Spinal cord (tissue), 9 donors: ENCODE measurements at regions not wholly inside any gene's neighbourhood (a gene's known extent, or its start where the extent isn't known, plus 50 kb on each side); places are given as distances from the start of the nearest gene placed in this dataset.
A peak's percentile ranks its signal among the peaks of the same experiment; 100 is the strongest.

Source experiments
- DNase-seq, 6 donors: peaks; one replicate each; pipeline versions ENCODE4 v3.0.0 to v3.0.0-alpha.2; 2013 to 2015; ENCODE audit warnings: low spot score in 6 of 6, low read depth in 4 of 6
- H3K27ac ChIP-seq: one replicate; pipeline ENCODE4 v1.5.1; 2013; ENCODE audit warnings: low read depth, low read length, control low read depth
- H3K27me3 ChIP-seq: one replicate; pipeline ENCODE4 v1.6.1; 2013; ENCODE audit warnings: low read length; ENCODE audit not compliant: control insufficient read depth, insufficient read depth
- H3K36me3 ChIP-seq: one replicate; pipeline ENCODE4 v1.6.1; 2013; ENCODE audit warnings: low read length; ENCODE audit not compliant: control insufficient read depth, insufficient read depth
- H3K4me1 ChIP-seq: one replicate; pipeline ENCODE4 v1.6.1; 2013; ENCODE audit warnings: low read length; ENCODE audit not compliant: control insufficient read depth, insufficient read depth
- H3K4me3 ChIP-seq: one replicate; pipeline ENCODE4 v1.5.1; 2013; ENCODE audit warnings: low read depth, low read length, control low read depth
- H3K9me3 ChIP-seq: one replicate; pipeline ENCODE4 v1.6.1; 2013; ENCODE audit warnings: low read length; ENCODE audit not compliant: control insufficient read depth, insufficient read depth
- WGBS: methylation state at CpG from one replicate; pipeline ENCODE4 v1.1.5; 2013; ENCODE audit warnings: missing lambda C conversion rate; ENCODE audit not compliant: insufficient coverage; 5-methylcytosine and 5-hydroxymethylcytosine counted together
- donor health status: healthy.

GRCh38 chr2:181366675-181367175 is 90.5 kb upstream of the ITGA4 start:
- Histone ChIP-seq H3K36me3 (no peaks in the 10 kb centered on the region), H3K27me3 (no peaks in the 10 kb centered on the region), H3K9me3 (no peaks in the 10 kb centered on the region), H3K27ac (no peak overlapping the region), H3K4me3 (no peak overlapping the region), H3K4me1 (no peaks in the 10 kb centered on the region)
- DNase-seq, result no peak
- WGBS, result 100% methylated on average over 1 of the region's 4 CpGs

DNA sequence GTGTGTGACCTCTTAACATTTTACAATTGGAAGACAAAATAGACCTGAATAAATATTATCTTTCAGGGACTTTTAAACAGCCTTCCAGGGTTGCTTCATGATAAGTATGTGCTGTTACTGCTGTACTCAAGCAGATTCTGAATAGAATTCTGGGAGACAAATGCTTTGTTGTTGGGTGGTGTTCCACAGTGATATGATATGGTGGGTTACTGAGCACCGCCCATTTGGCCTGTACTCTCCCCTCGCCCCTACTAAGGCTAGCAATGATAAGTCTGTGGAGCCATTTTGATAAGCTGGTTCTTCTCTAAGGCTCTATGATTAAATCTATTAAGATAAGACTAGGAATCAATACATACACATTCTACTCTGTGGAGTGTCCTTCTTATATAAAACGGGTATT is 89.8 kb upstream of the ITGA4 start:
- H3K27me3 ChIP-seq, result no peaks in the 10 kb centered on the region
- WGBS, result no CpG with 5 or more reads among the region's 3 CpGs
- H3K27ac ChIP-seq, result no peak overlapping the region
- H3K4me3 ChIP-seq, result no peak overlapping the region
- no peaks in the 10 kb centered on the region for H3K4me1 ChIP-seq
- no peak for DNase-seq
- no peaks in the 10 kb centered on the region for H3K9me3 ChIP-seq
- no peaks in the 10 kb centered on the region for H3K36me3 ChIP-seq

DNA sequence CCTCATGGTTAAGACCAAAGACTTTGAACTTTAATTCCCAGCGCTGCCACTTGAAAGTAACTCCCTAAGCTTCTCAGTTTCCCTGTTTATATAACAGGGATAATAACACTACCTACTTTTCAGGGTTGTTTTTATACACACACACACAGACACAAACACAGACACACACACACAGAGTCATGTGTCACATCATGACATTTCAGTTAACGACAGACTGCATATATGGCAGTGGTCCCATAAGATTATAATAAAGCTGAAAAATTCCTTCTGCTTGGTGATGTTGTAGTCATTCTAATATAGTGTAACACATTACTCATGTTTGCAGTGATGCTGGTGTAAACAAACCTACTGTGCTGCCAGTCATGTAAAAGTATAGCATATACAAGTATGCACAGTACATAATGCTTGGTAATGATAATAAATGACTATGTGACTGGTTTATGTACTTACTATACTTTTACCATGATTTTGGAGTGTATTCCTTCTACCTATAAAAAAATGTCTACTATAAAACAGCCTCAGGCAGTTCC is 89.2 kb upstream of the ITGA4 start:
- no peak overlapping the region for H3K27ac ChIP-seq
- H3K4me1 ChIP-seq, result no peaks in the 10 kb centered on the region
- WGBS, result 100% methylated on average over 1 of the region's 2 CpGs
- no peaks in the 10 kb centered on the region for H3K36me3 ChIP-seq
- peak in 1 of 6 donors; percentile 45 for DNase-seq
- no peak overlapping the region for H3K4me3 ChIP-seq
- no peaks in the 10 kb centered on the region for H3K9me3 ChIP-seq
- no peaks in the 10 kb centered on the region for H3K27me3 ChIP-seq

- WGBS, result no CpG with 5 or more reads among the region's 3 CpGs
- no peaks in the 10 kb centered on the region for H3K9me3 ChIP-seq
- no peaks in the 10 kb centered on the region for H3K36me3 ChIP-seq
- no peaks in the 10 kb centered on the region for H3K4me1 ChIP-seq
- no peaks in the 10 kb centered on the region for H3K27me3 ChIP-seq
- H3K27ac ChIP-seq, result no peak overlapping the region
- no peak for DNase-seq
- H3K4me3 ChIP-seq, result no peak overlapping the region
Measured at GRCh38 chr2:181370126-181370525, 87.1 kb upstream of the ITGA4 start.

GRCh38 chr2:181371195-181371594 is 86.0 kb upstream of the ITGA4 start:
- DNase-seq, result no peak
- 40% methylated on average over 1 of the region's 2 CpGs for WGBS
- Histone ChIP-seq H3K4me1 (no peaks in the 10 kb centered on the region), H3K27ac (no peak overlapping the region), H3K36me3 (no peaks in the 10 kb centered on the region), H3K27me3 (no peaks in the 10 kb centered on the region), H3K9me3 (no peaks in the 10 kb centered on the region), H3K4me3 (no peak overlapping the region)

GRCh38 chr2:181371782-181372645 is 85.2 kb upstream of the ITGA4 start:
- Histone ChIP-seq H3K36me3 (no peaks in the 10 kb centered on the region), H3K4me1 (peaks cover 3% of the 10 kb centered on the region), H3K4me3 (no peak overlapping the region), H3K27me3 (no peaks in the 10 kb centered on the region), H3K27ac (no peak overlapping the region), H3K9me3 (no peaks in the 10 kb centered on the region)
- 60% methylated on average over 1 of the region's 2 CpGs for WGBS
- DNase-seq, result peak in 2 of 6 donors; percentile 30 to 51

- Histone ChIP-seq H3K36me3 (no peaks in the 10 kb centered on the region), H3K9me3 (no peaks in the 10 kb centered on the region), H3K4me3 (no peak overlapping the region), H3K4me1 (peaks cover 3% of the 10 kb centered on the region), H3K27ac (no peak overlapping the region), H3K27me3 (no peaks in the 10 kb centered on the region)
- DNase-seq, result no peak
- WGBS, result 70% methylated on average over 3 of the region's 3 CpGs
Measured at GRCh38 chr2:181372646-181373040, 84.5 kb upstream of the ITGA4 start.

GRCh38 chr2:181374781-181375675 is 82.2 kb upstream of the ITGA4 start:
- H3K9me3 ChIP-seq, result no peaks in the 10 kb centered on the region
- H3K36me3 ChIP-seq, result no peaks in the 10 kb centered on the region
- H3K4me1 ChIP-seq, result peaks cover 3% of the 10 kb centered on the region
- no peak overlapping the region for H3K4me3 ChIP-seq
- H3K27ac ChIP-seq, result no peak overlapping the region
- DNase-seq, result peak in 3 of 6 donors; percentile 23 to 87 (median 54)
- WGBS, result 6% methylated on average over 2 of the region's 8 CpGs
- H3K27me3 ChIP-seq, result no peaks in the 10 kb centered on the region

DNA sequence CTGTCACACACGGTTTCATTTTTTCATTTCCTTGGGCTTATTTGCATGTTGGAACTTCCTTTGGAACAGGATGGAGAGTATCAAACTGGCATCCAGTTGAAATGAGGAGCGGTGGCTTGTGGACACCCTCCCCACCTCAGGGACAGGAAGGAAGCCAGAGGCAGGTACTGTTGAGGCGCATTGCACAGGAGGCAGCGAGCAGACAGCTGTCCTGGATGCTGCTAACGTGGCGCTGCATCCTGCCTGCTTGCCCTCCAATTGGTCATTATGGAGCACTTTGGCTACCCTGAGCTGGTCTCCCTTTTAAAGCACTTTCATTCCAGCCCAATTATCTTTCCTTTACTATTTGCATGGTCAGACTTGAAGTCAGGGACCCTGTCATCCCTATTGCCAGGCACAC is 80.7 kb upstream of the ITGA4 start:
- peak in 1 of 6 donors; percentile 82 for DNase-seq
- Histone ChIP-seq H3K36me3 (no peaks in the 10 kb centered on the region), H3K4me1 (peaks cover 3% of the 10 kb centered on the region), H3K27ac (no peak overlapping the region), H3K27me3 (no peaks in the 10 kb centered on the region), H3K9me3 (no peaks in the 10 kb centered on the region), H3K4me3 (no peak overlapping the region)
- 82% methylated on average over 5 of the region's 6 CpGs for WGBS
